ENCODE measurements at regions not wholly inside any gene's neighbourhood (a gene's known extent, or its start where the extent isn't known, plus 50 kb on each side); places are given as distances from the start of the nearest gene placed in this dataset.

GRCh38 chr12:17577405-17577804 lies 512.6 kb downstream of the RERGL start:
- no peak for TF ChIP-seq CHCHD3 (CRISPR knock-in tag; IDR thresholded peaks at IDR 0.05)
- TF ChIP-seq TCFL5 (CRISPR knock-in tag; conservative IDR thresholded peaks at IDR 0.05), result no peak

All from K562 (cell line).